MCF 10A (cell line): ENCODE measurements at regions not wholly inside any gene's neighbourhood (a gene's known extent, or its start where the extent isn't known, plus 50 kb on each side); places are given as distances from the start of the nearest gene placed in this dataset.

ENCODE experiments used
- BruUV-seq: library from RNA; stranded (reverse); fragments of 400-500 nt; replicated peaks from 2 replicates; lab custom pipeline; 2021; lab: Mats Ljungman, UMichigan
- CTCF ChIA-PET: fragments of 300-600 bp; sonication (Branson Sonifier 250); formaldehyde crosslinking; extraction: SDS; loops from one replicate; lab custom pipeline; 2021; ENCODE audit warnings: antibody characterized with exemption, inconsistent platforms; lab: Yijun Ruan, JAX
- POLR2A ChIA-PET: fragments of 300-600, 350-650 bp; sonication (Branson Sonifier 250); formaldehyde crosslinking; extraction: SDS; loops from one replicate; lab custom pipeline; 2020; ENCODE audit warnings: antibody characterized with exemption, inconsistent platforms; lab: Yijun Ruan, JAX
- DNase-seq: peaks from one replicate; pipeline ENCODE4 v3.0.0-alpha.2; 2018; ENCODE audit not compliant: unreplicated experiment
- H3K27ac Mint-ChIP-seq: one replicate; pipeline ENCODE4 v1.8.0; 2022; ENCODE audit warnings: mild to moderate bottlenecking, low read depth, mixed read lengths; ENCODE audit not compliant: unreplicated experiment
- H3K27me3 Mint-ChIP-seq: one replicate; pipeline ENCODE4 v1.8.0; 2022; ENCODE audit warnings: mixed read lengths; ENCODE audit not compliant: insufficient read depth, unreplicated experiment
- H3K36me3 Mint-ChIP-seq: one replicate; pipeline ENCODE4 v1.8.0; 2022; ENCODE audit warnings: mild to moderate bottlenecking, moderate library complexity, mixed read lengths; ENCODE audit not compliant: insufficient read depth, unreplicated experiment
- H3K4me1 Mint-ChIP-seq: one replicate; pipeline ENCODE4 v1.8.0; 2022; ENCODE audit warnings: mixed read lengths; ENCODE audit not compliant: insufficient read depth, unreplicated experiment
- H3K4me3 Mint-ChIP-seq: one replicate; pipeline ENCODE4 v1.8.0; 2022; ENCODE audit warnings: mild to moderate bottlenecking, moderate library complexity, mixed read lengths; ENCODE audit not compliant: unreplicated experiment
- H3K9me3 Mint-ChIP-seq: one replicate; pipeline ENCODE4 v1.8.0; 2022; ENCODE audit warnings: mixed read lengths; ENCODE audit not compliant: unreplicated experiment
- CTCF ChIP-seq: fragments of 200-600 bp; IDR thresholded peaks from one replicate; pipeline ENCODE4 v1.8.0; 2022; ENCODE audit warnings: antibody characterized with exemption, mild to moderate bottlenecking; ENCODE audit not compliant: unreplicated experiment
- intact Hi-C: fragments of 100-400 bp; cut with micrococcal nuclease; formaldehyde crosslinking; loops from 2 replicates; pipeline ENCODE4 v1.14.1; 2022

- POLR2A ChIA-PET, result no interaction called here
- no peak overlapping the region for H3K27ac Mint-ChIP-seq
- H3K36me3 Mint-ChIP-seq, result no peaks in the 10 kb centered on the region
- intact Hi-C loops, result no loop called here
- H3K9me3 Mint-ChIP-seq, result no peaks in the 10 kb centered on the region
- no peak for DNase-seq
- no peak for TF ChIP-seq CTCF
- H3K4me1 Mint-ChIP-seq, result no peaks in the 10 kb centered on the region
- CTCF ChIA-PET, result no interaction called here
- BruUV-seq, result no TSS peak
- H3K4me3 Mint-ChIP-seq, result no peak overlapping the region
- peaks cover 11% of the 10 kb centered on the region for H3K27me3 Mint-ChIP-seq
Observed at GRCh38 chr3:194212161-194212844, 76.4 kb downstream of the HES1 start.

- Mint-ChIP-seq H3K4me3 (no peak overlapping the region), H3K36me3 (no peaks in the 10 kb centered on the region), H3K27me3 (peaks cover 11% of the 10 kb centered on the region), H3K4me1 (no peaks in the 10 kb centered on the region), H3K9me3 (no peaks in the 10 kb centered on the region), H3K27ac (no peak overlapping the region)
- intact Hi-C loops, result no loop called here
- BruUV-seq, result no TSS peak
- TF ChIP-seq CTCF, result no peak
- CTCF ChIA-PET, result no interaction called here
- no peak for DNase-seq
- POLR2A ChIA-PET, result no interaction called here
Observed at GRCh38 chr3:194212845-194213331, 76.9 kb downstream of the HES1 start.

- CTCF ChIA-PET, result no interaction called here
- H3K9me3 Mint-ChIP-seq, result no peaks in the 10 kb centered on the region
- intact Hi-C loops, result no loop called here
- BruUV-seq, result no TSS peak
- H3K4me1 Mint-ChIP-seq, result no peaks in the 10 kb centered on the region
- TF ChIP-seq CTCF, result no peak
- peaks cover 31% of the 10 kb centered on the region for H3K27me3 Mint-ChIP-seq
- POLR2A ChIA-PET, result no interaction called here
- no peaks in the 10 kb centered on the region for H3K36me3 Mint-ChIP-seq
- no peak overlapping the region for H3K27ac Mint-ChIP-seq
- H3K4me3 Mint-ChIP-seq, result no peak overlapping the region
- DNase-seq, result no peak
Observed at GRCh38 chr3:194215392-194215791, 79.4 kb downstream of the HES1 start.

- no peak overlapping the region for H3K27ac Mint-ChIP-seq
- intact Hi-C loops, result no loop called here
- H3K27me3 Mint-ChIP-seq, result peaks cover 33% of the 10 kb centered on the region
- no peak for TF ChIP-seq CTCF
- no peaks in the 10 kb centered on the region for H3K9me3 Mint-ChIP-seq
- no TSS peak for BruUV-seq
- no peak overlapping the region for H3K4me3 Mint-ChIP-seq
- ChIA-PET POLR2A (interaction anchor here (1.1 kb wide), 1 partner anchor 36 kb away, joined by 3 read pairs; no protein-coding TSS in a partner anchor), CTCF (interaction anchor here (0.7 kb wide), 1 partner anchor 82 kb away, joined by 4 read pairs; no protein-coding TSS in a partner anchor)
- DNase-seq, result no peak
- no peaks in the 10 kb centered on the region for H3K4me1 Mint-ChIP-seq
- H3K36me3 Mint-ChIP-seq, result no peaks in the 10 kb centered on the region
Observed at GRCh38 chr3:194218646-194219453, 82.9 kb downstream of the HES1 start.
